ENCODE measurements at regions not wholly inside any gene's neighbourhood (a gene's known extent, or its start where the extent isn't known, plus 50 kb on each side); places are given as distances from the start of the nearest gene placed in this dataset.

GRCh38 chr10:129004398-129004797 is 462.6 kb upstream of the MGMT start:
- TF ChIP-seq FOXP2 (optimal IDR thresholded peaks at IDR 0.05; ENCODE audit: borderline replicate concordance, extremely low read depth, extremely low read length, insufficient read depth) (no peak), REST (IDR thresholded peaks at IDR 0.05; ENCODE audit: insufficient read depth in 1 of 2, low read depth in 2 of 2, low read length in 2 of 2) (no peak), TAF1 (IDR thresholded peaks at IDR 0.05; ENCODE audit: borderline replicate concordance, insufficient read depth, low read length) (no peak), POLR2AphosphoS5 (IDR thresholded peaks at IDR 0.05; ENCODE audit: low read depth, low read length) (no peak)

- TF ChIP-seq FOXP2 (optimal IDR thresholded peaks at IDR 0.05; ENCODE audit: borderline replicate concordance, extremely low read depth, extremely low read length, insufficient read depth) (no peak), REST (IDR thresholded peaks at IDR 0.05; ENCODE audit: insufficient read depth in 1 of 2, low read depth in 2 of 2, low read length in 2 of 2) (no peak), SIN3A (IDR thresholded peaks at IDR 0.05; ENCODE audit: borderline replicate concordance, insufficient read depth, low read length) (no peak), POLR2AphosphoS5 (IDR thresholded peaks at IDR 0.05; ENCODE audit: low read depth, low read length) (no peak), TAF1 (IDR thresholded peaks at IDR 0.05; ENCODE audit: borderline replicate concordance, insufficient read depth, low read length) (no peak)
These were observed 462.0 kb upstream of the MGMT start for GRCh38 chr10:129005080-129005479.

GRCh38 chr10:129005804-129006203 is 461.2 kb upstream of the MGMT start:
- TF ChIP-seq TAF1 (IDR thresholded peaks at IDR 0.05; ENCODE audit: borderline replicate concordance, insufficient read depth, low read length) (no peak), FOXP2 (optimal IDR thresholded peaks at IDR 0.05; ENCODE audit: borderline replicate concordance, extremely low read depth, extremely low read length, insufficient read depth) (no peak), REST (IDR thresholded peaks at IDR 0.05; ENCODE audit: insufficient read depth in 1 of 2, low read depth in 2 of 2, low read length in 2 of 2) (no peak), POLR2AphosphoS5 (IDR thresholded peaks at IDR 0.05; ENCODE audit: low read depth, low read length) (no peak), SIN3A (IDR thresholded peaks at IDR 0.05; ENCODE audit: borderline replicate concordance, insufficient read depth, low read length) (no peak)

GRCh38 chr10:129018511-129018910 is 448.5 kb upstream of the MGMT start:
- TF ChIP-seq REST (IDR thresholded peaks at IDR 0.05; ENCODE audit: insufficient read depth in 1 of 2, low read depth in 2 of 2, low read length in 2 of 2) (no peak), SIN3A (IDR thresholded peaks at IDR 0.05; ENCODE audit: borderline replicate concordance, insufficient read depth, low read length) (no peak), POLR2AphosphoS5 (IDR thresholded peaks at IDR 0.05; ENCODE audit: low read depth, low read length) (no peak), FOXP2 (optimal IDR thresholded peaks at IDR 0.05; ENCODE audit: borderline replicate concordance, extremely low read depth, extremely low read length, insufficient read depth) (no peak), TAF1 (IDR thresholded peaks at IDR 0.05; ENCODE audit: borderline replicate concordance, insufficient read depth, low read length) (no peak)

Measured in PFSK-1 (cell line).